ENCODE measurements at regions not wholly inside any gene's neighbourhood (a gene's known extent, or its start where the extent isn't known, plus 50 kb on each side); places are given as distances from the start of the nearest gene placed in this dataset.

DNA sequence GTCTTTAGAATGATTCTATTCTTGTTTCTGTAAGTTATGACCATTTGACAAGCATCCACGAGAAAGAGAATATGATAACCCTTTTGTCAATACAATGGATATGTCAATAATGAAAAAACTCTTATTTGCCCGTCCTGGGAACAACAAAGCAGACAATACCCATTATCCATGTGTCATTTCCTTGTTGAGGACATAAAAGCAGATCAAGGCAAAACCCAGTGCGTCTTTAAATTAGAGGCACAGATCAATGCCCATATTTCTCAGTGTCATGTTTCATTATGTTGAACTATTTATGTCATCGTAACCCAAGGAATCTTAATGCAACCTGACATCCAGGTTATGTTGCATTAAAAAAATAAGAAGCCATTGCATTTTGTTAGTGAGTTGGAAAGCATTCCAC is 365.0 kb upstream of the CELF4 start:
- no peaks in the 10 kb centered on the region for H3K79me1 ChIP-seq (ENCODE audit: low read depth, low read length)
- no peak overlapping the region for H2BK20ac ChIP-seq (ENCODE audit: low read length)
- no peaks in the 10 kb centered on the region for H3K23me2 ChIP-seq (ENCODE audit: low read depth, low read length)
- H2AK5ac ChIP-seq (ENCODE audit: low read depth, low read length) = no peak overlapping the region
- no peak overlapping the region for H3K56ac ChIP-seq (replicated peaks; ENCODE audit: insufficient read length, low read depth, low read length)
- H3K27ac ChIP-seq (ENCODE audit: low read depth, low read length) = no peak overlapping the region
- H2BK120ac ChIP-seq (replicated peaks; ENCODE audit: low read depth, low read length) = no peak overlapping the region
- no peaks in the 10 kb centered on the region for H3K4me1 ChIP-seq (replicated peaks in 1 of 4; ENCODE audit: control insufficient read depth in 3 of 4, insufficient read depth in 4 of 4, low read length in 3 of 4)
- H2BK15ac ChIP-seq (ENCODE audit: low read length) = no peak overlapping the region
- TF ChIP-seq CREB1 (IDR thresholded peaks at IDR 0.05) (no peak), SAP30 (IDR thresholded peaks at IDR 0.05; ENCODE audit: insufficient read depth, insufficient replicate concordance, low read length) (no peak), TAF1 (IDR thresholded peaks at IDR 0.05; ENCODE audit: low read depth, low read length) (no peak), SUZ12 (IDR thresholded peaks at IDR 0.05; ENCODE audit: low read length) (no peak), POU5F1 (IDR thresholded peaks at IDR 0.05; ENCODE audit: low read depth, low read length) (no peak), TCF12 (IDR thresholded peaks at IDR 0.05; ENCODE audit: low read depth, low read length) (no peak), POLR2A (IDR thresholded peaks at IDR 0.05; ENCODE audit: control extremely low read depth in 1 of 2, low read depth in 2 of 2, low read length in 2 of 2) (no peak), CHD1 (IDR thresholded peaks at IDR 0.05; ENCODE audit: low read depth, low read length) (no peak), RBBP5 (IDR thresholded peaks at IDR 0.05; ENCODE audit: borderline replicate concordance, low read depth, low read length) (no peak), NANOG (IDR thresholded peaks at IDR 0.05; ENCODE audit: insufficient read depth, low read depth, low read length, poor library complexity, severe bottlenecking) (no peak)
- TF ChIP-seq, protein P1, sequence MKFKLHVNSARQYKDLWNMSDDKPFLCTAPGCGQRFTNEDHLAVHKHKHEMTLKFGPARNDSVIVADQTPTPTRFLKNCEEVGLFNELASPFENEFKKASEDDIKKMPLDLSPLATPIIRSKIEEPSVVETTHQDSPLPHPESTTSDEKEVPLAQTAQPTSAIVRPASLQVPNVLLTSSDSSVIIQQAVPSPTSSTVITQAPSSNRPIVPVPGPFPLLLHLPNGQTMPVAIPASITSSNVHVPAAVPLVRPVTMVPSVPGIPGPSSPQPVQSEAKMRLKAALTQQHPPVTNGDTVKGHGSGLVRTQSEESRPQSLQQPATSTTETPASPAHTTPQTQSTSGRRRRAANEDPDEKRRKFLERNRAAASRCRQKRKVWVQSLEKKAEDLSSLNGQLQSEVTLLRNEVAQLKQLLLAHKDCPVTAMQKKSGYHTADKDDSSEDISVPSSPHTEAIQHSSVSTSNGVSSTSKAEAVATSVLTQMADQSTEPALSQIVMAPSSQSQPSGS (IDR thresholded peaks at IDR 0.05; ENCODE audit: low read length) = no peak
- no peaks in the 10 kb centered on the region for H3K79me2 ChIP-seq (ENCODE audit: control insufficient read depth in 1 of 2, insufficient read depth in 2 of 2, low read length in 2 of 2)
- H3K4ac ChIP-seq (replicated peaks; ENCODE audit: insufficient read length, low read depth, low read length) = no peak overlapping the region
- no peak overlapping the region for H2BK12ac ChIP-seq (ENCODE audit: low read depth, low read length)
- POLR2A ChIA-PET (ENCODE audit: partially characterized antibody) = no interaction called here
- no peaks in the 10 kb centered on the region for H3K36me3 ChIP-seq (ENCODE audit: control insufficient read depth in 2 of 4, insufficient read depth in 4 of 4, low read length in 3 of 4)
- H4K20me1 ChIP-seq (replicated peaks in 1 of 2; ENCODE audit: control insufficient read depth in 1 of 2, insufficient read depth in 2 of 2, low read length in 2 of 2) = no peaks in the 10 kb centered on the region
- H3K14ac ChIP-seq (ENCODE audit: insufficient read length) = no peak overlapping the region
- no peak overlapping the region for H2BK5ac ChIP-seq (ENCODE audit: low read depth, low read length)
- FAIRE-seq (no peak), DNase-seq (ENCODE audit: low read depth in 1 of 2, low spot score in 2 of 2) (no peak)
- H3K9me3 ChIP-seq (ENCODE audit: insufficient read depth in 2 of 2, low read depth in 1 of 2, low read length in 1 of 2) = peaks cover 0 to 3% of the 10 kb centered on the region in 2 experiments; a peak in 1 of 4 replicates
- H4K91ac ChIP-seq (replicated peaks; ENCODE audit: insufficient read length, low read length) = no peak overlapping the region
- H3K9ac ChIP-seq (replicated peaks in 1 of 4; ENCODE audit: extremely low read depth in 1 of 4, low read depth in 3 of 4, low read length in 3 of 4) = no peak overlapping the region
- H3K4me3 ChIP-seq (ENCODE audit: extremely low read depth in 1 of 4, insufficient read depth in 2 of 4, low read depth in 3 of 4, low read length in 4 of 4) = no peak overlapping the region
- CTCF ChIA-PET (ENCODE audit: partially characterized antibody) = no interaction called here
- no peak overlapping the region for H3K18ac ChIP-seq (ENCODE audit: extremely low read depth, low read length)
- no peak overlapping the region for H3K23ac ChIP-seq (ENCODE audit: insufficient read length)
- no peak overlapping the region for H4K5ac ChIP-seq (ENCODE audit: insufficient read length, low read depth, low read length)
- no peaks in the 10 kb centered on the region for H3K27me3 ChIP-seq (replicated peaks in 1 of 4; ENCODE audit: control insufficient read depth in 3 of 4, extremely low read depth in 1 of 4, insufficient read depth in 3 of 4, low read length in 3 of 4)
- no peak overlapping the region for H2AFZ ChIP-seq (ENCODE audit: low read length)
- WGBS, 2 experiments (ENCODE audit: extremely low coverage in 1 of 2, insufficient coverage in 1 of 2, insufficient read length in 1 of 2, insufficient replicate concordance in 2 of 2, low coverage in 1 of 2, low lambda C conversion rate in 2 of 2, missing lambda C conversion rate in 1 of 2) = 91% methylated on average over 4 of the region's 4 CpGs; no CpG with 5 or more reads in 1 of the 2 experiments
- H4K8ac ChIP-seq (ENCODE audit: extremely low read depth, insufficient read depth, low read length) = no peak overlapping the region
- H3K4me2 ChIP-seq (ENCODE audit: insufficient read depth in 1 of 2, low read depth in 2 of 2, low read length in 2 of 2) = no peak overlapping the region

Measured in H1 (cell line).